OCI-LY3 (cell line): ENCODE measurements at regions not wholly inside any gene's neighbourhood (a gene's known extent, or its start where the extent isn't known, plus 50 kb on each side); places are given as distances from the start of the nearest gene placed in this dataset.

Source experiments
- CTCF ChIP-seq: fragments of 200-600, 300-600 bp; sonication (generic); IDR thresholded peaks from 2 replicates; pipeline ENCODE4 v1.5.1; 2014; ENCODE audit warnings: antibody characterized with exemption, low read length, low read depth
- EZH2phosphoT487 ChIP-seq: fragments of 200-600 bp; shearing (Covaris generic); IDR thresholded peaks from 2 replicates; pipeline ENCODE4 v1.6.1; 2018; ENCODE audit warnings: antibody characterized with exemption, mixed run types, low read depth

- TF ChIP-seq CTCF (no peak), EZH2phosphoT487 (no peak)
Observed at GRCh38 chr12:78383414-78383813, 481.2 kb upstream of the SYT1 start.
